ENCODE measurements at regions not wholly inside any gene's neighbourhood (a gene's known extent, or its start where the extent isn't known, plus 50 kb on each side); places are given as distances from the start of the nearest gene placed in this dataset.

- TF ChIP-seq CTCF (IDR thresholded peaks at IDR 0.05; ENCODE audit: low read depth, low read length) = no peak
- TF ChIP-seq EZH2phosphoT487 (IDR thresholded peaks at IDR 0.05; ENCODE audit: low read depth) = no peak
These were observed 735.2 kb upstream of the ANKRD30A start for GRCh38 chr10:36390221-36390620.

Measured in OCI-LY3 (cell line).